HCT116 (cell line): ENCODE measurements at regions not wholly inside any gene's neighbourhood (a gene's known extent, or its start where the extent isn't known, plus 50 kb on each side); places are given as distances from the start of the nearest gene placed in this dataset.

ENCODE experiments used
- ATAC-seq: fragments of 200-7000 bp; cut with Tn5 transposase; 2 replicates; pipeline ENCODE4 v1.9.1; 2020; ENCODE audit warnings: mild to moderate bottlenecking, moderate library complexity
- BruUV-seq: library from RNA; stranded (reverse); fragments of 400-500 nt; replicated peaks from 2 replicates; lab custom pipeline; 2021; lab: Mats Ljungman, UMichigan
- CTCF ChIA-PET: fragments of 300-600 bp; sonication (Branson Sonifier 250); formaldehyde crosslinking; loops from one replicate; lab custom pipeline; 2021; ENCODE audit warnings: antibody characterized with exemption; lab: Charles Lee
- POLR2A ChIA-PET: fragments of 300-600, 350-600 bp; sonication (Branson Sonifier 250); formaldehyde crosslinking; loops from one replicate; lab custom pipeline; 2021; ENCODE audit warnings: antibody characterized with exemption; lab: Charles Lee
- RAD21 ChIA-PET, 2 experiments: fragments of 300-600 bp; sonication (Branson Sonifier 250); formaldehyde crosslinking; loops; one replicate each; lab custom pipeline; 2023; ENCODE audit warnings: low total read pairs in 2 of 2; ENCODE audit not compliant: uncharacterized antibody in 2 of 2, unreplicated experiment in 2 of 2, low non-redundant PET in 1 of 2; lab: Charles Lee
- DNase-seq: peaks from one replicate; pipeline ENCODE4 v3.0.0-alpha.2; 2010; ENCODE audit warnings: low read depth, low spot score
- H2AFZ ChIP-seq: fragments of 200-600 bp; shearing (Covaris generic), sonication (generic); 2 replicates; pipeline ENCODE4 v1.6.1; 2017; ENCODE audit warnings: low read depth, mixed run types, mixed read lengths, antibody characterized with exemption, low read length; ENCODE audit not compliant: poor library complexity, severe bottlenecking
- H3K27ac ChIP-seq: 2 replicates; pipeline ENCODE4 v1.5.1; 2012; ENCODE audit warnings: low read depth, low read length
- H3K27me3 ChIP-seq: fragments of 200-600 bp; sonication (generic); 2 replicates; pipeline ENCODE4 v1.6.1; 2016; ENCODE audit warnings: mixed run types, low read length, mixed read lengths; ENCODE audit not compliant: insufficient read depth
- H3K36me3 ChIP-seq, 2 experiments: fragments of 200-500 bp in 1 of 2; fragments of 200-600 bp in 1 of 2; sonication (Bioruptor generic) in 1 of 2; sonication (generic) in 1 of 2; 2 replicates each; pipeline versions ENCODE4 v1.5.1 to v1.6.1; 2014 to 2016; ENCODE audit warnings: low read length in 2 of 2, inconsistent platforms in 1 of 2, mixed read lengths in 1 of 2, mixed run types in 1 of 2; ENCODE audit not compliant: insufficient read depth in 2 of 2, control insufficient read depth in 1 of 2
- H3K4me1 ChIP-seq, 2 experiments: fragments of 200-600 bp in 1 of 2; sonication (generic) in 1 of 2; 2 replicates each; pipeline versions ENCODE4 v1.5.1 to v1.6.1; 2012 to 2017; ENCODE audit warnings: low read length in 2 of 2, inconsistent platforms in 1 of 2, mild to moderate bottlenecking in 1 of 2, mixed read lengths in 1 of 2, mixed run types in 1 of 2, moderate library complexity in 1 of 2; ENCODE audit not compliant: insufficient read depth in 2 of 2, control insufficient read depth in 1 of 2
- H3K4me2 ChIP-seq: fragments of 200-600 bp; sonication (generic); 2 replicates; pipeline ENCODE4 v1.6.1; 2017; ENCODE audit warnings: mixed run types, low read length, mixed read lengths
- H3K4me3 ChIP-seq, 2 experiments: fragments of 200-600 bp in 1 of 2; sonication (generic) in 1 of 2; replicated peaks in 1 of 2; 2 replicates each; pipeline ENCODE4 v1.5.1; 2011 to 2016; ENCODE audit warnings: low read length in 2 of 2, control low read depth in 1 of 2, low read depth in 1 of 2, mild to moderate bottlenecking in 1 of 2, mixed read lengths in 1 of 2, mixed run types in 1 of 2
- H3K79me2 ChIP-seq: fragments of 200-600 bp; sonication (generic); 2 replicates; pipeline ENCODE4 v1.6.1; 2017; ENCODE audit warnings: mild to moderate bottlenecking, mixed run types, low read length, moderate library complexity, mixed read lengths; ENCODE audit not compliant: insufficient read depth
- H3K9ac ChIP-seq: fragments of 200-600 bp; sonication (generic); 2 replicates; pipeline ENCODE4 v1.6.1; 2016; ENCODE audit warnings: low read length, mixed read lengths
- H3K9me2 ChIP-seq: fragments of 200-600 bp; sonication (generic), shearing (Covaris generic); 2 replicates; pipeline ENCODE4 v1.6.1; 2017; ENCODE audit warnings: mixed run types, mild to moderate bottlenecking, moderate library complexity; ENCODE audit not compliant: insufficient read depth
- H3K9me3 ChIP-seq, 2 experiments: fragments of 200-500 bp in 1 of 2; fragments of 200-600 bp in 1 of 2; sonication (Bioruptor generic) in 1 of 2; sonication (generic) in 1 of 2; 2 replicates each; pipeline ENCODE4 v1.6.1; 2014 to 2017; ENCODE audit warnings: low read length in 2 of 2, mixed read lengths in 2 of 2, inconsistent platforms in 1 of 2, low read depth in 1 of 2, mild to moderate bottlenecking in 1 of 2, mixed run types in 1 of 2, moderate library complexity in 1 of 2; ENCODE audit not compliant: control insufficient read depth in 1 of 2, insufficient read depth in 1 of 2
- H4K20me1 ChIP-seq: fragments of 200-600 bp; sonication (generic), shearing (Covaris generic); 2 replicates; pipeline ENCODE4 v1.6.1; 2017; ENCODE audit warnings: mixed run types, mild to moderate bottlenecking, moderate library complexity; ENCODE audit not compliant: insufficient read depth
- CBX3 ChIP-seq: IDR thresholded peaks from 2 replicates; pipeline ENCODE4 v1.6.1; 2012; ENCODE audit warnings: low read depth
- CEBPB ChIP-seq: IDR thresholded peaks from 2 replicates; pipeline ENCODE4 v1.6.1; 2012; ENCODE audit warnings: low read depth
- REST ChIP-seq: IDR thresholded peaks from 2 replicates; pipeline ENCODE4 v1.6.1; 2012; ENCODE audit warnings: low read depth
- ZNF274 ChIP-seq: fragments of 200-500 bp; sonication (Bioruptor generic); IDR thresholded peaks from 2 replicates; pipeline ENCODE4 v1.6.1; 2014; ENCODE audit warnings: mild to moderate bottlenecking, low read depth, low read length, inconsistent platforms
- intact Hi-C: fragments of 100-400 bp; cut with micrococcal nuclease; formaldehyde crosslinking; loops from 2 replicates; pipeline ENCODE4 v1.10.0; 2022

- DNase-seq = no peak
- POLR2A ChIA-PET = no interaction called here
Observed at GRCh38 chr5:120207129-120207528, 257.0 kb upstream of the PRR16 start.

More at GRCh38 chr5:120207129-120207528, 257.0 kb upstream of the PRR16 start:
- RAD21 ChIA-PET = no interaction called here
- no peak overlapping the region for H2AFZ ChIP-seq
- no peaks in the 10 kb centered on the region for H3K36me3 ChIP-seq
- CTCF ChIA-PET = no interaction called here
- H3K4me1 ChIP-seq = no peaks in the 10 kb centered on the region
- H4K20me1 ChIP-seq = no peaks in the 10 kb centered on the region
- TF ChIP-seq CEBPB (no peak), ZNF274 (no peak), CBX3 (no peak), REST (no peak)
- TF ChIP-seq, all 23 proteins: peak for 0
- no peaks in the 10 kb centered on the region for H3K9me3 ChIP-seq
- no peak overlapping the region for H3K4me3 ChIP-seq
- H3K79me2 ChIP-seq = no peaks in the 10 kb centered on the region
- intact Hi-C loops = no loop called here
- no peak overlapping the region for H3K27ac ChIP-seq
- no peak overlapping the region for H3K4me2 ChIP-seq
- no TSS peak for BruUV-seq
- no peak overlapping the region for H3K9ac ChIP-seq
- H3K27me3 ChIP-seq = no peaks in the 10 kb centered on the region
- no peak for ATAC-seq
- no peaks in the 10 kb centered on the region for H3K9me2 ChIP-seq
